Fibroblast of peridontal ligament (primary cell): ENCODE measurements at regions not wholly inside any gene's neighbourhood (a gene's known extent, or its start where the extent isn't known, plus 50 kb on each side); places are given as distances from the start of the nearest gene placed in this dataset.

ENCODE experiments used
- DNase-seq: peaks from one replicate; pipeline ENCODE4 v3.0.0-alpha.2; 2010; ENCODE audit errors: extremely low read depth

GRCh38 chr5:38207343-38207742, 51.0 kb upstream of the EGFLAM start:
- no peak for DNase-seq

- no peak for DNase-seq
Observed at GRCh38 chr5:38202741-38203140, 55.6 kb upstream of the EGFLAM start.

- DNase-seq, result no peak
Observed at GRCh38 chr5:38200872-38201557, 57.3 kb upstream of the EGFLAM start.

- no peak for DNase-seq
Observed at GRCh38 chr5:38197118-38197517, 61.2 kb upstream of the EGFLAM start.

- DNase-seq, result peak; percentile 83
Observed at GRCh38 chr5:38193015-38193581, 65.3 kb upstream of the EGFLAM start.

- DNase-seq, result no peak
Observed at GRCh38 chr5:38191693-38192092, 66.7 kb upstream of the EGFLAM start.

GRCh38 chr5:38190111-38190510, 68.2 kb upstream of the EGFLAM start:
- no peak for DNase-seq

- DNase-seq, result no peak
Observed at GRCh38 chr5:38189081-38189504, 69.3 kb upstream of the EGFLAM start.

- no peak for DNase-seq
Observed at GRCh38 chr5:38188591-38188990, 69.8 kb upstream of the EGFLAM start.

GRCh38 chr5:38187532-38187931, 70.8 kb upstream of the EGFLAM start:
- no peak for DNase-seq

GRCh38 chr5:38184627-38185026, 73.7 kb upstream of the EGFLAM start:
- no peak for DNase-seq

GRCh38 chr5:38182991-38183390, 75.4 kb upstream of the EGFLAM start:
- no peak for DNase-seq

- DNase-seq, result no peak
Observed at GRCh38 chr5:38168029-38168428, 90.3 kb upstream of the EGFLAM start.

- DNase-seq, result no peak
Observed at GRCh38 chr5:38167562-38167996, 90.8 kb upstream of the EGFLAM start.

- no peak for DNase-seq
Observed at GRCh38 chr5:38166832-38167231, 91.5 kb upstream of the EGFLAM start.

- no peak for DNase-seq
Observed at GRCh38 chr5:38165435-38165834, 92.9 kb upstream of the EGFLAM start.

- DNase-seq, result no peak
Observed at GRCh38 chr5:38164776-38165399, 93.5 kb upstream of the EGFLAM start.

- no peak for DNase-seq
Observed at GRCh38 chr5:38163636-38164237, 94.6 kb upstream of the EGFLAM start.

GRCh38 chr5:38162625-38163024, 95.7 kb upstream of the EGFLAM start:
- DNase-seq, result no peak

- no peak for DNase-seq
Observed at GRCh38 chr5:38157024-38157423, 101.3 kb upstream of the EGFLAM start.

- no peak for DNase-seq
Observed at GRCh38 chr5:38154615-38155204, 103.6 kb upstream of the EGFLAM start.

GRCh38 chr5:38151878-38152277, 106.5 kb upstream of the EGFLAM start:
- no peak for DNase-seq

- no peak for DNase-seq
Observed at GRCh38 chr5:38149815-38150195, 108.6 kb upstream of the EGFLAM start.
